GM12878 (cell line): ENCODE measurements at regions not wholly inside any gene's neighbourhood (a gene's known extent, or its start where the extent isn't known, plus 50 kb on each side); places are given as distances from the start of the nearest gene placed in this dataset.

Experiments
- ATAC-seq: fragments of 200-7000 bp; cut with Tn5 transposase; 3 replicates; pipeline ENCODE4 v1.9.1; 2020; ENCODE audit warnings: mild to moderate bottlenecking, moderate library complexity
- BruUV-seq: library from RNA; stranded (reverse); fragments of 400-500 nt; replicated peaks from 2 replicates; lab custom pipeline; 2021; lab: Mats Ljungman, UMichigan
- CTCF ChIA-PET: fragments of 300-600 bp; sonication (Branson Sonifier 250); formaldehyde crosslinking; extraction: SDS; loops from one replicate; lab custom pipeline; 2021; ENCODE audit warnings: inconsistent platforms; lab: Yijun Ruan, JAX
- POLR2A ChIA-PET: fragments of 350-600 bp; formaldehyde crosslinking; extraction: SDS; loops from one replicate; lab custom pipeline; 2021; ENCODE audit warnings: inconsistent platforms; lab: Charles Lee
- RAD21 ChIA-PET: fragments of 300-600 bp; sonication (Branson Sonifier 250); formaldehyde crosslinking; loops from one replicate; lab custom pipeline; 2023; ENCODE audit warnings: antibody characterized with exemption; ENCODE audit not compliant: unreplicated experiment; lab: Charles Lee
- SMC1A ChIA-PET: fragments of 300-600 bp; sonication (Branson Sonifier 250); formaldehyde crosslinking; loops from one replicate; lab custom pipeline; 2023; ENCODE audit not compliant: unreplicated experiment, uncharacterized antibody; lab: Charles Lee
- DNase-seq: peaks from one replicate; pipeline ENCODE4 v3.0.0-alpha.2; 2011; ENCODE audit warnings: low read depth, low spot score
- FAIRE-seq: peaks from 3 replicates; lab custom pipeline; 2011; peaks lifted over from hg19 to GRCh38; lab: Jason Lieb, UNC
- H2AFZ ChIP-seq: 2 replicates; pipeline ENCODE4 v1.6.0; 2011; ENCODE audit warnings: low read depth, low read length, control low read depth; ENCODE audit not compliant: control insufficient read depth
- H3K27ac ChIP-seq: 2 replicates; pipeline ENCODE4 v1.5.1; 2011; ENCODE audit warnings: control low read depth; ENCODE audit not compliant: control insufficient read depth, insufficient read depth
- H3K27me3 ChIP-seq, 2 experiments: replicated peaks in 1 of 2; 2 replicates each; pipeline versions ENCODE4 v1.6.0 to v1.6.1; 2011; ENCODE audit warnings: low read length in 1 of 2; ENCODE audit not compliant: control insufficient read depth in 2 of 2, insufficient read depth in 2 of 2
- H3K36me3 ChIP-seq, 2 experiments: 2 replicates each; pipeline ENCODE4 v1.5.1; 2011; ENCODE audit warnings: low read length in 1 of 2; ENCODE audit not compliant: control insufficient read depth in 2 of 2, insufficient read depth in 2 of 2
- H3K4me1 ChIP-seq: 2 replicates; pipeline ENCODE4 v1.6.1; 2011; ENCODE audit warnings: mild to moderate bottlenecking, low read length, moderate library complexity, mixed read lengths; ENCODE audit not compliant: control insufficient read depth, insufficient read depth
- H3K4me2 ChIP-seq: 2 replicates; pipeline ENCODE4 v1.6.0; 2011; ENCODE audit warnings: control low read depth; ENCODE audit not compliant: control insufficient read depth, insufficient read depth
- H3K4me3 ChIP-seq: fragments of 200-600 bp; sonication (generic); 2 replicates; pipeline ENCODE4 v1.5.1; 2016
- H3K79me2 ChIP-seq: 2 replicates; pipeline ENCODE4 v1.6.0; 2011; ENCODE audit warnings: low read length; ENCODE audit not compliant: control insufficient read depth, insufficient read depth
- H3K9ac ChIP-seq: 2 replicates; pipeline ENCODE4 v1.8.0; 2011; ENCODE audit warnings: low read length, control low read depth, mixed read lengths; ENCODE audit not compliant: control insufficient read depth, insufficient read depth
- H3K9me3 ChIP-seq: replicated peaks from 3 replicates; pipeline ENCODE4 v1.5.1; 2011; ENCODE audit warnings: mild to moderate bottlenecking, low read length; ENCODE audit not compliant: control insufficient read depth, insufficient read depth
- H4K20me1 ChIP-seq: 2 replicates; pipeline ENCODE4 v1.6.0; 2011; ENCODE audit not compliant: control insufficient read depth, insufficient read depth
- ASH2L ChIP-seq: fragments of 300-600, 200-600 bp; sonication (generic); IDR thresholded peaks from 2 replicates; pipeline ENCODE4 v1.6.1; 2017; ENCODE audit warnings: low read depth, mild to moderate bottlenecking, borderline replicate concordance
- CBFB ChIP-seq: IDR thresholded peaks from 2 replicates; pipeline ENCODE4 v1.6.1; 2016; ENCODE audit warnings: antibody characterized with exemption, low read depth
- EP300 ChIP-seq, 2 experiments: fragments of 150-350 bp in 1 of 2; IDR thresholded peaks; 2 replicates each; pipeline ENCODE4 v1.6.1; 2011 to 2012; ENCODE audit warnings: low read depth in 2 of 2, low read length in 2 of 2, borderline replicate concordance in 1 of 2, improper control_type of control experiment in 1 of 2, inconsistent platforms in 1 of 2; ENCODE audit not compliant: control insufficient read depth in 1 of 2
- ESRRA ChIP-seq: IDR thresholded peaks from 2 replicates; pipeline ENCODE4 v1.6.1; 2012; ENCODE audit warnings: mild to moderate bottlenecking, low read length, improper control_type of control experiment
- NR2C1 ChIP-seq: fragments of 450-650 bp; IDR thresholded peaks from 2 replicates; pipeline ENCODE4 v1.6.1; 2017; ENCODE audit warnings: antibody characterized with exemption, mild to moderate bottlenecking, moderate library complexity
- PAX5 ChIP-seq: IDR thresholded peaks from 2 replicates; pipeline ENCODE4 v1.6.1; 2011; ENCODE audit warnings: low read depth, low read length, borderline replicate concordance
- POLR2AphosphoS2 ChIP-seq: IDR thresholded peaks from 2 replicates; pipeline ENCODE4 v1.6.1; 2011; ENCODE audit warnings: low read depth, mild to moderate bottlenecking, low read length, improper control_type of control experiment, moderate library complexity
- RBBP5 ChIP-seq: fragments of 200-600 bp; sonication (generic); conservative IDR thresholded peaks from 2 replicates; pipeline ENCODE4 v1.6.1; 2016
- TARDBP ChIP-seq: IDR thresholded peaks from 2 replicates; pipeline ENCODE4 v1.6.1; 2016; ENCODE audit warnings: borderline replicate concordance
- YBX1 ChIP-seq: fragments of 450-650 bp; IDR thresholded peaks from 2 replicates; pipeline ENCODE4 v1.6.1; 2016; ENCODE audit warnings: antibody characterized with exemption
- WGBS: methylation state at CpG from one replicate; pipeline ENCODE4 v1.1.6; 2016; ENCODE audit warnings: low lambda C conversion rate; ENCODE audit not compliant: insufficient replicate concordance, insufficient coverage; ENCODE audit errors: missing lambda C conversion rate; 5-methylcytosine and 5-hydroxymethylcytosine counted together
- in situ Hi-C: fragments of 300-500 bp; cut with MboI; formaldehyde crosslinking; loops from 9 replicates; pipeline ENCODE4 v1.14.3; 2018; ENCODE audit warnings: mixed read lengths
- intact Hi-C: fragments of 100-400 bp; cut with micrococcal nuclease; formaldehyde crosslinking; loops from one replicate; pipeline ENCODE4 v1.14.2; 2022; ENCODE audit not compliant: unreplicated experiment
- TF ChIP-seq, protein P1 (sequence below): IDR thresholded peaks from 2 replicates; pipeline ENCODE4 v1.6.1; 2011; ENCODE audit warnings: borderline replicate concordance, low read depth, mild to moderate bottlenecking, moderate library complexity, mixed read lengths, low read length; ENCODE audit not compliant: insufficient read depth; ENCODE audit errors: extremely low read length
- TF ChIP-seq, protein P2 (sequence below), 3 experiments: IDR thresholded peaks in 2 of 3; conservative IDR thresholded peaks in 1 of 3; 2 replicates each; pipeline ENCODE4 v1.5.1; 2011; ENCODE audit warnings: low read depth in 3 of 3, low read length in 3 of 3, mild to moderate bottlenecking in 3 of 3, control low read depth in 2 of 3, moderate library complexity in 2 of 3, inconsistent platforms in 1 of 3, mixed read lengths in 1 of 3; ENCODE audit not compliant: control insufficient read depth in 2 of 3, insufficient read depth in 1 of 3; ENCODE audit errors: extremely low read depth in 1 of 3
- TF ChIP-seq, protein P3 (sequence below): IDR thresholded peaks from 2 replicates; pipeline ENCODE4 v1.6.1; 2012; ENCODE audit warnings: mild to moderate bottlenecking, low read depth, low read length
- TF ChIP-seq, protein P4 (sequence below): fragments of 450-650 bp; IDR thresholded peaks from 2 replicates; pipeline ENCODE4 v1.6.1; 2017; ENCODE audit warnings: mild to moderate bottlenecking, low read depth, inconsistent platforms; ENCODE audit not compliant: poor library complexity, severe bottlenecking

DNA sequence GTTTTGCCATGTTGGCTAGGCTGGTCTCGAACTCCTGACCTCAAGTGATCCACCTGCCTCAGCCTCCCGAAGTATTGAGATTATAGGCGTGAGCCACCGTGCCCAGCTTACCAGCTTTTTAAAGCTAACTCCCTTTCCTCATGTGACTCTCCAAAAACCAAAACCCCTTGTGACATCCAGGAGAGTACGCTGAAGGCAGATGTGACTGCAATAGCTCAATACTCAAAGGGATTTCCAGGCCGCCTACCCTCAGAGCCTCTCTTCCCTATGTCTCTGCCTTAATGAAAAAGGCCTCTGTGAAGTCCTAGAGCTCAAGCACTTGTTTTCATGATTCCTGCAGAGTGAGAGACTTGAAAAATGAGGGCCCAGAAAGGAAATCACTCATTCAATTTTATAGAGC lies 82.6 kb downstream of the TEX35 start:
- Histone ChIP-seq H2AFZ (no peak overlapping the region), H4K20me1 (no peaks in the 10 kb centered on the region), H3K4me1 (peaks cover 10% of the 10 kb centered on the region), H3K36me3 (no peaks in the 10 kb centered on the region), H3K9ac (no peak overlapping the region), H3K27me3 (no peaks in the 10 kb centered on the region), H3K79me2 (no peaks in the 10 kb centered on the region), H3K4me2 (no peak overlapping the region), H3K9me3 (no peaks in the 10 kb centered on the region; the same call in 2 of the 3 replicates), H3K27ac (no peak overlapping the region), H3K4me3 (no peak overlapping the region)
- SMC1A ChIA-PET = interaction anchor here (0.7 to 1.4 kb wide), 6 partner anchors 10 to 158 kb away, joined by 3 to 5 read pairs (median 3); no protein-coding TSS in a partner anchor
- 85% methylated on average over 6 of the region's 6 CpGs for WGBS
- no peak for DNase-seq
- POLR2A ChIA-PET = interaction anchor here (1.6 kb wide), 1 partner anchor 11 kb away, joined by 3 read pairs; no protein-coding TSS in a partner anchor
- BruUV-seq = no TSS peak
- intact Hi-C loops = no loop called here
- RAD21 ChIA-PET = interaction anchor here (0.9 to 1.8 kb wide), 2 partner anchors 10 to 13 kb away, joined by 3 to 6 read pairs; no protein-coding TSS in a partner anchor
- CTCF ChIA-PET = interaction anchor here (0.9 to 1.7 kb wide), 5 partner anchors 8 to 158 kb away, joined by 3 to 9 read pairs (median 5); no protein-coding TSS in a partner anchor
- no peak for ATAC-seq
- FAIRE-seq = no peak
- in situ Hi-C loops = no loop called here
- TF ChIP-seq ESRRA = no peak
- TF ChIP-seq EP300 (IDR thresholded peaks at IDR 0.05; ENCODE audit: borderline replicate concordance in 1 of 2, control insufficient read depth in 1 of 2, low read depth in 2 of 2, low read length in 2 of 2) = no peak
- TF ChIP-seq POLR2AphosphoS2 = no peak
- no peak for TF ChIP-seq RBBP5
- TF ChIP-seq, protein P1, sequence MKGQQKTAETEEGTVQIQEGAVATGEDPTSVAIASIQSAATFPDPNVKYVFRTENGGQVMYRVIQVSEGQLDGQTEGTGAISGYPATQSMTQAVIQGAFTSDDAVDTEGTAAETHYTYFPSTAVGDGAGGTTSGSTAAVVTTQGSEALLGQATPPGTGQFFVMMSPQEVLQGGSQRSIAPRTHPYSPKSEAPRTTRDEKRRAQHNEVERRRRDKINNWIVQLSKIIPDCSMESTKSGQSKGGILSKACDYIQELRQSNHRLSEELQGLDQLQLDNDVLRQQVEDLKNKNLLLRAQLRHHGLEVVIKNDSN = no peak
- TF ChIP-seq PAX5 = no peak
- TF ChIP-seq, protein P2, sequence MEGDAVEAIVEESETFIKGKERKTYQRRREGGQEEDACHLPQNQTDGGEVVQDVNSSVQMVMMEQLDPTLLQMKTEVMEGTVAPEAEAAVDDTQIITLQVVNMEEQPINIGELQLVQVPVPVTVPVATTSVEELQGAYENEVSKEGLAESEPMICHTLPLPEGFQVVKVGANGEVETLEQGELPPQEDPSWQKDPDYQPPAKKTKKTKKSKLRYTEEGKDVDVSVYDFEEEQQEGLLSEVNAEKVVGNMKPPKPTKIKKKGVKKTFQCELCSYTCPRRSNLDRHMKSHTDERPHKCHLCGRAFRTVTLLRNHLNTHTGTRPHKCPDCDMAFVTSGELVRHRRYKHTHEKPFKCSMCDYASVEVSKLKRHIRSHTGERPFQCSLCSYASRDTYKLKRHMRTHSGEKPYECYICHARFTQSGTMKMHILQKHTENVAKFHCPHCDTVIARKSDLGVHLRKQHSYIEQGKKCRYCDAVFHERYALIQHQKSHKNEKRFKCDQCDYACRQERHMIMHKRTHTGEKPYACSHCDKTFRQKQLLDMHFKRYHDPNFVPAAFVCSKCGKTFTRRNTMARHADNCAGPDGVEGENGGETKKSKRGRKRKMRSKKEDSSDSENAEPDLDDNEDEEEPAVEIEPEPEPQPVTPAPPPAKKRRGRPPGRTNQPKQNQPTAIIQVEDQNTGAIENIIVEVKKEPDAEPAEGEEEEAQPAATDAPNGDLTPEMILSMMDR (IDR thresholded peaks at IDR 0.05 in 2 of 3, conservative IDR thresholded peaks at IDR 0.05 in 1 of 3; ENCODE audit: control insufficient read depth in 2 of 3, extremely low read depth in 1 of 3, insufficient read depth in 1 of 3, low read depth in 3 of 3, low read length in 3 of 3) = no peak
- TF ChIP-seq CBFB = no peak
- TF ChIP-seq, protein P3, sequence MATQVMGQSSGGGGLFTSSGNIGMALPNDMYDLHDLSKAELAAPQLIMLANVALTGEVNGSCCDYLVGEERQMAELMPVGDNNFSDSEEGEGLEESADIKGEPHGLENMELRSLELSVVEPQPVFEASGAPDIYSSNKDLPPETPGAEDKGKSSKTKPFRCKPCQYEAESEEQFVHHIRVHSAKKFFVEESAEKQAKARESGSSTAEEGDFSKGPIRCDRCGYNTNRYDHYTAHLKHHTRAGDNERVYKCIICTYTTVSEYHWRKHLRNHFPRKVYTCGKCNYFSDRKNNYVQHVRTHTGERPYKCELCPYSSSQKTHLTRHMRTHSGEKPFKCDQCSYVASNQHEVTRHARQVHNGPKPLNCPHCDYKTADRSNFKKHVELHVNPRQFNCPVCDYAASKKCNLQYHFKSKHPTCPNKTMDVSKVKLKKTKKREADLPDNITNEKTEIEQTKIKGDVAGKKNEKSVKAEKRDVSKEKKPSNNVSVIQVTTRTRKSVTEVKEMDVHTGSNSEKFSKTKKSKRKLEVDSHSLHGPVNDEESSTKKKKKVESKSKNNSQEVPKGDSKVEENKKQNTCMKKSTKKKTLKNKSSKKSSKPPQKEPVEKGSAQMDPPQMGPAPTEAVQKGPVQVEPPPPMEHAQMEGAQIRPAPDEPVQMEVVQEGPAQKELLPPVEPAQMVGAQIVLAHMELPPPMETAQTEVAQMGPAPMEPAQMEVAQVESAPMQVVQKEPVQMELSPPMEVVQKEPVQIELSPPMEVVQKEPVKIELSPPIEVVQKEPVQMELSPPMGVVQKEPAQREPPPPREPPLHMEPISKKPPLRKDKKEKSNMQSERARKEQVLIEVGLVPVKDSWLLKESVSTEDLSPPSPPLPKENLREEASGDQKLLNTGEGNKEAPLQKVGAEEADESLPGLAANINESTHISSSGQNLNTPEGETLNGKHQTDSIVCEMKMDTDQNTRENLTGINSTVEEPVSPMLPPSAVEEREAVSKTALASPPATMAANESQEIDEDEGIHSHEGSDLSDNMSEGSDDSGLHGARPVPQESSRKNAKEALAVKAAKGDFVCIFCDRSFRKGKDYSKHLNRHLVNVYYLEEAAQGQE = no peak
- TF ChIP-seq ASH2L = no peak
- TF ChIP-seq TARDBP = no peak
- no peak for TF ChIP-seq YBX1
- no peak for TF ChIP-seq NR2C1
- TF ChIP-seq, protein P4, sequence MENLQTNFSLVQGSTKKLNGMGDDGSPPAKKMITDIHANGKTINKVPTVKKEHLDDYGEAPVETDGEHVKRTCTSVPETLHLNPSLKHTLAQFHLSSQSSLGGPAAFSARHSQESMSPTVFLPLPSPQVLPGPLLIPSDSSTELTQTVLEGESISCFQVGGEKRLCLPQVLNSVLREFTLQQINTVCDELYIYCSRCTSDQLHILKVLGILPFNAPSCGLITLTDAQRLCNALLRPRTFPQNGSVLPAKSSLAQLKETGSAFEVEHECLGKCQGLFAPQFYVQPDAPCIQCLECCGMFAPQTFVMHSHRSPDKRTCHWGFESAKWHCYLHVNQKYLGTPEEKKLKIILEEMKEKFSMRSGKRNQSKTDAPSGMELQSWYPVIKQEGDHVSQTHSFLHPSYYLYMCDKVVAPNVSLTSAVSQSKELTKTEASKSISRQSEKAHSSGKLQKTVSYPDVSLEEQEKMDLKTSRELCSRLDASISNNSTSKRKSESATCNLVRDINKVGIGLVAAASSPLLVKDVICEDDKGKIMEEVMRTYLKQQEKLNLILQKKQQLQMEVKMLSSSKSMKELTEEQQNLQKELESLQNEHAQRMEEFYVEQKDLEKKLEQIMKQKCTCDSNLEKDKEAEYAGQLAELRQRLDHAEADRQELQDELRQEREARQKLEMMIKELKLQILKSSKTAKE = no peak
